H54 (cell line): ENCODE measurements at regions not wholly inside any gene's neighbourhood (a gene's known extent, or its start where the extent isn't known, plus 50 kb on each side); places are given as distances from the start of the nearest gene placed in this dataset.

Experiments used
- DNase-seq: peaks from one replicate; pipeline ENCODE4 v3.0.0; 2011; ENCODE audit warnings: low spot score, mixed read lengths; ENCODE audit not compliant: insufficient read length
- FAIRE-seq: peaks from 3 replicates; lab custom pipeline; 2011; peaks lifted over from hg19 to GRCh38; lab: Jason Lieb, UNC
- POLR2A ChIP-seq: IDR thresholded peaks from 2 replicates; pipeline ENCODE4 v1.6.1; 2011; ENCODE audit warnings: low read depth, mild to moderate bottlenecking, low read length

- no peak for DNase-seq
- no peak for TF ChIP-seq POLR2A
- FAIRE-seq, result no peak
Measured at GRCh38 chr10:3478153-3478552, 305.6 kb upstream of the PITRM1 start.

GRCh38 chr10:3477683-3478082, 305.1 kb upstream of the PITRM1 start:
- no peak for DNase-seq
- no peak for TF ChIP-seq POLR2A
- no peak for FAIRE-seq

DNA sequence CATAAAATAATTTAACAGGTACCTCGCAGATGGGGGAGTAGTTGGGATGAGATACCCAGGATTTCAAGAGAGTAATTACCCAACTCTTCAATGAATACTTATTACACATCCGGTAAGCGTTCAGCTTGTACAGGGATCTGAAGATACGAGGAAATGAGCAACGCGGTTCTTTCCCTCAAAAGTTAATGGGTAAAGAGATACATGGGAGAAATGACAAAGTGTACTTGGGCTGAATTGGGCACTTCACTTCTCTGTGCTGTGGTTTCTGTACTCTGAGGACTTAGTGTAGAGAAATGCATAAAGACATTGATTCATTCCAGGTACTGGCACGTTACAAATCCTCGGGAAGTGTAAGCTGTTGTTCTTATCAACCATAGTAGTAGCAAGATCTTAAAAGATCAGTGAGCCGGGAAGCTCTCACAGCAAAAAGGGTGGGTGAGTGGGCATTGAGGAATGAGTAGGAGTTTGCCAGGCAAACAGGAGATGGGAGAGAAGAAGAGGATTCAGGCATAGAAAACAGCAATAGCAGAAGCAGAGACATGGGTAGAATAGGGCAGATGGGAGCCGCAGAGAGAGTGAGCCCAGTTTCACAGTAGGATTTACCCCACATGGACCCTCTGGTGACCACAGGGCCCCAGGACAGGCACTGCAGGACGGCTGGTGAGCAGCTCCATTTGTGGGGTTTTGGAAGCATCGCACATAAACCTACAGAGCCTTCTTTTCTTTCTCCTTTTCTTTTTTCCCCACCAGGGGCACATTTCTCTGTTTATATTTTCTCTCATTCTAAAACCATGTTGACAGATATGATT, 304.3 kb upstream of the PITRM1 start:
- FAIRE-seq, result no peak
- no peak for DNase-seq
- no peak for TF ChIP-seq POLR2A

DNA sequence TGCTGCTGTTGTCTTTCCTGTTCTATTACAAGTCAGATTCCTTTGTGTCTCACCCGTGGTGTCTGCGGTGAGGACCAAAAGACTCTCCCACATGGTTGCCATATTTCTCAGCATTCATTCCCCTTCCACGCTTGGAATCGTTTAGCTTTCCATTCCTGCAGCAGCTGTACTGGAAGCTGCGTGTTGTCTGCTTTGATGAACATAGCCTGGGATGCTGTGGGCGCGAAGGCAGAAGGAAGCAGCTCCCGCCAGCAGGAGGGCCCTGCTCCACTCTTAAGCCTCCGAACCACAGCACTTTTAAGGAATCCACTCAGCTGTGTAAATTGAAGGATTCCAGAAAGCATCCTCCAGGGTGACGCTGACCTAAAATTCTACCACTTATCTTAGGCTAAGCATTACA, 303.6 kb upstream of the PITRM1 start:
- no peak for TF ChIP-seq POLR2A
- FAIRE-seq (no peak), DNase-seq (no peak)

- FAIRE-seq, result no peak
- TF ChIP-seq POLR2A, result no peak
- no peak for DNase-seq
Measured at GRCh38 chr10:3475367-3475766, 302.8 kb upstream of the PITRM1 start.

GRCh38 chr10:3474266-3474665, 301.7 kb upstream of the PITRM1 start:
- no peak for FAIRE-seq
- no peak for TF ChIP-seq POLR2A
- no peak for DNase-seq

DNA sequence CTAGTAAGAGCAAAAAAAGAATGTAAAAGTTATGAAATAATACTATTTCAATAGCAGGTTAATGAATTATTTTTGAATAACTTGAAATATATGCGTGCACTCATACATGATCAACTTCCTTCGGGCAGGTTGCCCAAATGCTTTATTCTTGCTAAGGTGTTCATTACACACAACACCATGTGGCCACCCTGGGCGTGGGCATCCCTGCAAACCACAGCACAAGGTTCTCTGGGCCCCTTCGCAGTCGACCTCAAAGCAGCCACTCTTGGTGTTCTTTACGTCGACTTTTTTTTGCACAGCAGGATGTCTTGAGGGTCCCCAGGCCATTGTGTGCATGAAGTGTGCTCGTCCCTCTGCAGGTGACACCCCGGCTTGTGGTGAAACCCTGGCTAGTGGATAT, 300.7 kb upstream of the PITRM1 start:
- DNase-seq, result no peak
- no peak for FAIRE-seq

GRCh38 chr10:3472287-3473051, 299.9 kb upstream of the PITRM1 start:
- no peak for TF ChIP-seq POLR2A
- FAIRE-seq, result no peak
- DNase-seq, result no peak

More for the DNA sequence above, 300.7 kb upstream of the PITRM1 start:
- no peak for TF ChIP-seq POLR2A

DNA sequence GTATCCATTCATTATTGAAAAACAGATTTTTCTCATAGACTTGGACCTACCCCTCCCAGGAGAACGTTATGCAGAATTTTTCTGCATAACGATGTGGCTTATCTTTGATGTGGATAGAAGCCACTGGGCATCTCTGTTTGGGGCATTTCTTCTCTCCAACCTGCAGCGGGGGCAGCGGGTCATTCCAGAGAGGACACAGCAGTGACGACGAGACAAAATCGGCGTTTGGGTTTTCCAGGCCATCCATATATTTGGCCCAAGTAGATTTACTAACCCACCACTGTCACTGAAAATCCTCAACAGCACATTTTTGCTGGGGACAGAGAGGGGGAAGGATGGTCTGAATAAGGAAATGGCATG, 299.3 kb upstream of the PITRM1 start:
- FAIRE-seq (no peak), DNase-seq (no peak)
- no peak for TF ChIP-seq POLR2A

DNA sequence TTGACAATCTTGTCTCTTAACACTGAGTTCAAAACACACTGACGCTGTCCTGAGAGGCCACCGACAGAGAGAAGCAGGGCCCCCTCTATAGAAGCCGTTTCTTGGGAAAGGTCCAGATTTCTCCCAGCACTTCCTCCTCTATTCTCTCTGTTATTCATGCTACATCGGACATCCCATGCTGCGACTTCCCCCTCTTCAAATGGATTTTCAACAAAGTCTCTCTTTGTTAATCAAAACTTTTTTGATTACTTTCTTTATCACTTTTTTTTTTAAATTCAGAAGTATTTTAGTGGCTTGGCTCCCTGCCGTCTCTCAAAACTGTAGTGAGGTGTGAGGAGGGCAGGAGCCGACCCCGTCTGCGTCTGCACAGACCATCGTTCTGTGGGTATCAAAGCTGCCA, 298.9 kb upstream of the PITRM1 start:
- no peak for DNase-seq
- no peak for FAIRE-seq
- no peak for TF ChIP-seq POLR2A

GRCh38 chr10:3470191-3470590, 297.6 kb upstream of the PITRM1 start:
- DNase-seq, result no peak
- TF ChIP-seq POLR2A, result no peak
- FAIRE-seq, result no peak

GRCh38 chr10:3469639-3470020, 297.0 kb upstream of the PITRM1 start:
- TF ChIP-seq POLR2A, result no peak
- DNase-seq (no peak), FAIRE-seq (no peak)

DNA sequence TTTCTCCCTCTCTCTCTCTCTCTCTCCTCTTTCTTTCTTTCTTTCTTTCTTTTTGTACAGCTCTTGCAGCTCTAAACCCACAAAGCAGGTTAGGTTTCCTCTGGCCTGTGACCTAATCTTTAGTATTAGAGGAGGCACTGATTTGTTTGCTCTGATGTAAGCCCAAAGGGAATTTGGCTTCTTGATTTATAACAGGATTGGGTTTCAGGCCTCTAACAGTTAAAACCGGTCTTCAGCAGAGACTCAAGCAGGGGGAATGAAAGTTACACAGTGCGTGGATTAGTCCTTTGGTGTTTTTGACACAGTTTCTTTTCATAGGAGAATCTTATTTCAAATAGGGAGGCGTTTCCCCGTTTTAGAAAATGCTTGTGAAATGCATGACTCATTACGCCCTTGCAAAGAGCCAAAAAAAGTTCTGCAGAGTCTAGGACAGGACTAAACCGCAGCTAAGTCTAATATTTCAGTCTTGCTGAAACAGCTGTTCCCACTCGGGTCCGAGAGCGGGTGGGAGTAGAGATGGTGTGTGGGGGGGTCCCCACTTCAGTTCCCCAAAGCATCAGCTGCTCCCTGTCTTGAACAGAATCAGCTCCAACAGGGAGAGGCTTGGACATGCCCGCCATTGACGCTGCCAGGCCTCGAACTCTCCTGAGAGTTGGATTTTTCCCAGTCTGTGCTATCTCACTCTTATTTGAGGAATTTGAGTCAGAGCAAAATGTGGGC, 296.5 kb upstream of the PITRM1 start:
- peak; percentile 13 for DNase-seq
- FAIRE-seq, result no peak
- TF ChIP-seq POLR2A, result no peak
